Osteoblast (primary cell): ENCODE measurements at regions not wholly inside any gene's neighbourhood (a gene's known extent, or its start where the extent isn't known, plus 50 kb on each side); places are given as distances from the start of the nearest gene placed in this dataset.

ENCODE experiments used
- DNase-seq: peaks from one replicate; pipeline ENCODE4 v3.0.0; 2011; ENCODE audit warnings: low spot score, mixed read lengths; ENCODE audit not compliant: insufficient read length; ENCODE audit errors: missing footprints
- H2AFZ ChIP-seq: 2 replicates; pipeline ENCODE4 v1.6.0; 2011; ENCODE audit warnings: mild to moderate bottlenecking, low read length
- H3K27ac ChIP-seq: 2 replicates; pipeline ENCODE4 v1.5.1; 2011; ENCODE audit warnings: mild to moderate bottlenecking, low read depth, low read length, moderate library complexity
- H3K27me3 ChIP-seq: 2 replicates; pipeline ENCODE4 v1.6.0; 2012; ENCODE audit warnings: mild to moderate bottlenecking, control low read depth, inconsistent platforms, low read length, moderate library complexity; ENCODE audit not compliant: insufficient read depth
- H3K36me3 ChIP-seq: 2 replicates; pipeline ENCODE4 v1.5.1; 2011; ENCODE audit warnings: mild to moderate bottlenecking, low read length, control low read depth, moderate library complexity; ENCODE audit not compliant: insufficient read depth
- H3K4me1 ChIP-seq: 2 replicates; pipeline ENCODE4 v1.5.1; 2011; ENCODE audit warnings: mild to moderate bottlenecking, low read length, control low read depth, moderate library complexity; ENCODE audit not compliant: insufficient read depth
- H3K4me2 ChIP-seq: 2 replicates; pipeline ENCODE4 v1.6.0; 2011; ENCODE audit warnings: mild to moderate bottlenecking, low read length; ENCODE audit not compliant: insufficient read depth
- H3K4me3 ChIP-seq: fragments of 200-600 bp; sonication (generic); 3 replicates; pipeline ENCODE4 v1.5.1; 2012; ENCODE audit warnings: mild to moderate bottlenecking, low read length, inconsistent platforms; ENCODE audit not compliant: insufficient read depth
- H3K79me2 ChIP-seq: 2 replicates; pipeline ENCODE4 v1.6.0; 2012; ENCODE audit warnings: mild to moderate bottlenecking, low read length, control low read depth, inconsistent platforms; ENCODE audit not compliant: insufficient read depth
- H3K9me3 ChIP-seq: 2 replicates; pipeline ENCODE4 v1.5.1; 2011; ENCODE audit warnings: low read depth, low read length, control low read depth
- H4K20me1 ChIP-seq: 2 replicates; pipeline ENCODE4 v1.6.0; 2012; ENCODE audit warnings: mild to moderate bottlenecking, low read length, control low read depth; ENCODE audit not compliant: insufficient read depth
- TF ChIP-seq, protein P1 (sequence below): IDR thresholded peaks from 2 replicates; pipeline ENCODE4 v1.5.1; 2011; ENCODE audit warnings: mild to moderate bottlenecking, low read depth, low read length, moderate library complexity; ENCODE audit errors: extremely low read depth

DNA sequence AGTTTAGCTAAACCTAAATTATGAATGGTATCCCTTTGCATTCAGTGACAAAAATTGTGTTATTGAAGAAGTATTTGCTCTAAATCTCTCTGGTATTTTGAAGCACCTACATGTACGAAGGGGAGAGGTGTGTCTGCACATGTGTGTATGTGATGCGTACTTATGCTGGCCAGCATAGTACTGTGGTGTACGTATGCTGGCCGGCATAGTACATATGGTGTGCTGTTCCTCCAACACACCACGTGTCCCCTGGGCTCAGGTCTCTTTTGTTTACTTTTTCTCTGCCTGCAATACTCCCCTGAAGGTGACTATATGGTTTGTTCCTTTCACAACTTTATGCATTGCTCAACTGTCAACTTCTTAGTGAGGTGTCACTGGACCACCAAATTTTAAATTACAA is 360.3 kb downstream of the CRPPA start:
- H3K4me1 ChIP-seq: peaks cover 26% of the 10 kb centered on the region
- H3K4me2 ChIP-seq: no peak overlapping the region
- TF ChIP-seq, protein P1, sequence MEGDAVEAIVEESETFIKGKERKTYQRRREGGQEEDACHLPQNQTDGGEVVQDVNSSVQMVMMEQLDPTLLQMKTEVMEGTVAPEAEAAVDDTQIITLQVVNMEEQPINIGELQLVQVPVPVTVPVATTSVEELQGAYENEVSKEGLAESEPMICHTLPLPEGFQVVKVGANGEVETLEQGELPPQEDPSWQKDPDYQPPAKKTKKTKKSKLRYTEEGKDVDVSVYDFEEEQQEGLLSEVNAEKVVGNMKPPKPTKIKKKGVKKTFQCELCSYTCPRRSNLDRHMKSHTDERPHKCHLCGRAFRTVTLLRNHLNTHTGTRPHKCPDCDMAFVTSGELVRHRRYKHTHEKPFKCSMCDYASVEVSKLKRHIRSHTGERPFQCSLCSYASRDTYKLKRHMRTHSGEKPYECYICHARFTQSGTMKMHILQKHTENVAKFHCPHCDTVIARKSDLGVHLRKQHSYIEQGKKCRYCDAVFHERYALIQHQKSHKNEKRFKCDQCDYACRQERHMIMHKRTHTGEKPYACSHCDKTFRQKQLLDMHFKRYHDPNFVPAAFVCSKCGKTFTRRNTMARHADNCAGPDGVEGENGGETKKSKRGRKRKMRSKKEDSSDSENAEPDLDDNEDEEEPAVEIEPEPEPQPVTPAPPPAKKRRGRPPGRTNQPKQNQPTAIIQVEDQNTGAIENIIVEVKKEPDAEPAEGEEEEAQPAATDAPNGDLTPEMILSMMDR: no peak
- no peak overlapping the region for H3K4me3 ChIP-seq
- no peaks in the 10 kb centered on the region for H4K20me1 ChIP-seq
- H2AFZ ChIP-seq: no peak overlapping the region
- no peak for DNase-seq
- no peak overlapping the region for H3K27ac ChIP-seq
- no peaks in the 10 kb centered on the region for H3K27me3 ChIP-seq
- no peaks in the 10 kb centered on the region for H3K9me3 ChIP-seq
- no peaks in the 10 kb centered on the region for H3K36me3 ChIP-seq
- no peaks in the 10 kb centered on the region for H3K79me2 ChIP-seq

DNA sequence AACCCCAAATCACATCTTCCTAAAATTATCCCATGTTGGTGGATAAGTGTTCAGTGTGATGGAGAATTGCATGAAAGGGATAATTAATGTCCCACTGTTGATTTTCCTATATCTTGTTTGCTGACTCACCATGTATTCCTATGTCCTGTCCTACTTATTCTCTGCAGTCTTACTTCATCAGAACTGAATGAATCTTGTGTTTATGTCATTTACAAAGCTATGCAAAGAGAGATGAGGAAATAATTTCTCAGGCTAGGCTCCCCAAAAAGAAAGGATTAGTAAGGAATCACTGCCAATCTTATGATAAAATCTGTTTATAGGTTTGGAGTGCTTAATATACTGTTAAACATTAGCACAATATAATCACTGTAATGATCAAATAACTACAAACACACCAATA is 360.8 kb downstream of the CRPPA start:
- no peaks in the 10 kb centered on the region for H3K27me3 ChIP-seq
- H3K36me3 ChIP-seq: no peaks in the 10 kb centered on the region
- H3K79me2 ChIP-seq: no peaks in the 10 kb centered on the region
- no peak overlapping the region for H2AFZ ChIP-seq
- no peaks in the 10 kb centered on the region for H4K20me1 ChIP-seq
- DNase-seq: no peak
- H3K4me3 ChIP-seq: no peak overlapping the region
- TF ChIP-seq, protein P1: no peak
- H3K4me1 ChIP-seq: peaks cover 26% of the 10 kb centered on the region
- no peaks in the 10 kb centered on the region for H3K9me3 ChIP-seq
- H3K4me2 ChIP-seq: no peak overlapping the region
- H3K27ac ChIP-seq: no peak overlapping the region

DNA sequence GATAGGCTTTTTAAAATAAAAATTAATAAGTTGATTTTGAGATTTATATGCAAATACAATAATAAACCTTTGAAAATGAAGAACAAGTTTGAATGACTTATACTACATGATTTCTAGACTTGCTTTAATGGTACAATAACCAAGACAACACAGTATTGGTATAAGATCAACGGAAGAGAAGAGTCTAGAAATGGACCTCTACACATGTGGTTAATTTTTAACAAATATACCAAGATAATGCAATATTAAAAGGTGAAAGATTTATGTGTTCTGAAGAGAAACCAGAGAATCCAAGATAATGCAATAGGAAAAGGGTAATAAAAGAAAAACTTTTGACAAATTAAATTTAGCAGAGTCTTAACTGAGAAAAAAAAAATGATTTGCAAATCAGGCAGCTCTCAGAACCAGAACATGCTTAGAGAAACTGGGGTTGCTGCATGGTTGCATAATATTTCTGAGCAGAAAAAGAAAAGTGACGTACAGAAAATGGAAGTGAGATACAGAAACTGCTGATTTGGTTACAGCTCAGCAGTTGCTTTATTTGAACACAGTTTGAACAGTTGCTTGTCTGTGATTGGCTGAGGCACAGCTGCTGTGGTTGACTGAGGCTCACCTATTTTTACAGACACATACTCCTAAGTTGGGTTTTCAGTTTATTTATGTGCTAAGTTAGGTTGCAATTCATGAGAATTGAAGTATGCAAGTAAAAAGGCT is 365.9 kb downstream of the CRPPA start:
- H3K4me3 ChIP-seq: no peak overlapping the region
- no peak overlapping the region for H2AFZ ChIP-seq
- no peak for DNase-seq
- H3K36me3 ChIP-seq: no peaks in the 10 kb centered on the region
- H3K79me2 ChIP-seq: no peaks in the 10 kb centered on the region
- no peak overlapping the region for H3K4me2 ChIP-seq
- H3K9me3 ChIP-seq: no peaks in the 10 kb centered on the region
- no peaks in the 10 kb centered on the region for H4K20me1 ChIP-seq
- H3K27me3 ChIP-seq: peaks cover 8% of the 10 kb centered on the region
- H3K4me1 ChIP-seq: peaks cover 6% of the 10 kb centered on the region
- H3K27ac ChIP-seq: no peak overlapping the region
- TF ChIP-seq, protein P1: no peak

DNA sequence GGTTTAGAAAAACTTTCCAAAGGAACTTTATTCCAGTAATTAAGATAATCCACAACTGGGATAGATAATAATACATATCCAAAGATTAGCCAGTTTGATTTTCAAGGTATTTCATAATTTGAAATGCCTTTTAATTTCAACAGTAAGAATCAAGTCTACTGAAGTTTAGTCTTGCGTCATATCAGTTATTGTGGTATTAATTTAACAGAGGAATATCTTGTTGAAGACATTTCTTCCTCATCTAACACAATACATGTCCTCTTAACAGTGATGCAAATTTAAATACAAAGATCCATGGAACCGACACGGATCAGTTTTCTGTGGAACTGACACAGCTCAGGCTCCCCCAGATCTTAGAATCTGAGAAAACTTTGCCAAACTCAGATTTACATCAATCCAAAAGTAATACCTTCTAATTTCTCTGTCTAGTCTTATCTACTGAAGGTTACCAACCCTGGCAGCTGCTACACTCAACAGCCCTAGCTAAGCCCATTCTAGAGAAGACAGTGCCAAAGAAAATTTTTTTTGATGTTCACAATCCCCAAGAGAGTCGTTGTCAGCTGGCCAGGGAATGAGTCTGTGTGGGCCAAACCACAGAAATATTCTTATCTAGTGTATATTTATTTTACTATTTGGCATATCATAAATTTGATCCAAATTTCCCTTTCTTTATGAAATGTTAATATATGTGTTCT is 365.2 kb upstream of the MEOX2 start:
- Histone ChIP-seq H3K27me3 (peaks cover 28% of the 10 kb centered on the region), H3K4me2 (peak overlapping the region; percentile 41), H3K9me3 (no peaks in the 10 kb centered on the region), H3K79me2 (no peaks in the 10 kb centered on the region), H3K36me3 (no peaks in the 10 kb centered on the region), H3K4me3 (no peak overlapping the region), H2AFZ (no peak overlapping the region), H3K4me1 (peaks cover 6% of the 10 kb centered on the region), H3K27ac (no peak overlapping the region), H4K20me1 (no peaks in the 10 kb centered on the region)
- no peak for DNase-seq
- TF ChIP-seq, protein P1: no peak
